Neural progenitor cell (in vitro differentiated cells): ENCODE measurements at regions not wholly inside any gene's neighbourhood (a gene's known extent, or its start where the extent isn't known, plus 50 kb on each side); places are given as distances from the start of the nearest gene placed in this dataset.

Source experiments
- DNase-seq: peaks from one replicate; pipeline ENCODE4 v3.0.0-alpha.2; 2016; ENCODE audit warnings: low spot score
- H2AFZ ChIP-seq: fragments of 200-600 bp; sonication (generic); replicated peaks from 2 replicates; pipeline ENCODE4 v1.6.1; 2016; ENCODE audit warnings: antibody characterized with exemption
- H3F3A ChIP-seq: fragments of 200-600 bp; sonication (generic); 2 replicates; pipeline ENCODE4 v1.6.1; 2016; ENCODE audit warnings: antibody characterized with exemption, low read depth
- H3K27ac ChIP-seq: fragments of 200-600 bp; sonication (generic); 2 replicates; pipeline ENCODE4 v1.5.1; 2016; ENCODE audit warnings: mild to moderate bottlenecking
- H3K27me3 ChIP-seq: fragments of 200-600 bp; sonication (generic); 2 replicates; pipeline ENCODE4 v1.6.1; 2016; ENCODE audit warnings: mild to moderate bottlenecking, moderate library complexity
- H3K36me3 ChIP-seq: fragments of 200-600 bp; sonication (generic); 2 replicates; pipeline ENCODE4 v1.5.1; 2016
- H3K4me1 ChIP-seq: fragments of 200-600 bp; sonication (generic); 2 replicates; pipeline ENCODE4 v1.6.1; 2016; ENCODE audit warnings: mixed run types
- H3K4me2 ChIP-seq: fragments of 200-600 bp; sonication (generic); 2 replicates; pipeline ENCODE4 v1.6.1; 2016
- H3K4me3 ChIP-seq: fragments of 200-600 bp; sonication (generic); 2 replicates; pipeline ENCODE4 v1.5.1; 2016
- H3K79me2 ChIP-seq: fragments of 200-600 bp; sonication (generic); 2 replicates; pipeline ENCODE4 v1.6.1; 2016; ENCODE audit warnings: low read depth
- H3K9ac ChIP-seq: fragments of 200-600 bp; sonication (generic); 2 replicates; pipeline ENCODE4 v1.6.1; 2016
- H3K9me3 ChIP-seq: fragments of 200-600 bp; sonication (generic); 2 replicates; pipeline ENCODE4 v1.5.1; 2016; ENCODE audit warnings: low read depth
- H4K20me1 ChIP-seq: fragments of 200-600 bp; sonication (generic); 2 replicates; pipeline ENCODE4 v1.6.1; 2016; ENCODE audit warnings: low read depth
- H3K27ac Mint-ChIP-seq: 3 replicates; pipeline ENCODE4 v1.8.0; 2021; ENCODE audit warnings: mixed read lengths
- H3K27me3 Mint-ChIP-seq: 2 replicates; pipeline ENCODE4 v1.8.0; 2022; ENCODE audit warnings: low read depth, mild to moderate bottlenecking, inconsistent platforms, moderate library complexity, mixed read lengths; ENCODE audit not compliant: insufficient read depth
- H3K36me3 Mint-ChIP-seq: 3 replicates; pipeline ENCODE4 v1.8.0; 2021; ENCODE audit warnings: mixed read lengths
- H3K4me1 Mint-ChIP-seq: 3 replicates; pipeline ENCODE4 v1.8.0; 2021; ENCODE audit warnings: mixed read lengths
- H3K4me3 Mint-ChIP-seq: 3 replicates; pipeline ENCODE4 v1.8.0; 2021; ENCODE audit warnings: mild to moderate bottlenecking, moderate library complexity, mixed read lengths
- H3K9me3 Mint-ChIP-seq: 3 replicates; pipeline ENCODE4 v1.8.0; 2020; ENCODE audit warnings: mixed read lengths
- EZH2 ChIP-seq: fragments of 200-600 bp; sonication (generic); IDR thresholded peaks from 2 replicates; pipeline ENCODE4 v1.6.1; 2017; ENCODE audit warnings: antibody characterized with exemption, mild to moderate bottlenecking, moderate library complexity
- EZH2phosphoT487 ChIP-seq: fragments of 200-600 bp; sonication (generic); IDR thresholded peaks from 2 replicates; pipeline ENCODE4 v1.6.1; 2017; ENCODE audit warnings: antibody characterized with exemption
- TF ChIP-seq, protein P1 (sequence below): fragments of 200-600 bp; sonication (generic); IDR thresholded peaks from 2 replicates; pipeline ENCODE4 v1.5.1; 2017; ENCODE audit warnings: antibody characterized with exemption, mild to moderate bottlenecking

DNA sequence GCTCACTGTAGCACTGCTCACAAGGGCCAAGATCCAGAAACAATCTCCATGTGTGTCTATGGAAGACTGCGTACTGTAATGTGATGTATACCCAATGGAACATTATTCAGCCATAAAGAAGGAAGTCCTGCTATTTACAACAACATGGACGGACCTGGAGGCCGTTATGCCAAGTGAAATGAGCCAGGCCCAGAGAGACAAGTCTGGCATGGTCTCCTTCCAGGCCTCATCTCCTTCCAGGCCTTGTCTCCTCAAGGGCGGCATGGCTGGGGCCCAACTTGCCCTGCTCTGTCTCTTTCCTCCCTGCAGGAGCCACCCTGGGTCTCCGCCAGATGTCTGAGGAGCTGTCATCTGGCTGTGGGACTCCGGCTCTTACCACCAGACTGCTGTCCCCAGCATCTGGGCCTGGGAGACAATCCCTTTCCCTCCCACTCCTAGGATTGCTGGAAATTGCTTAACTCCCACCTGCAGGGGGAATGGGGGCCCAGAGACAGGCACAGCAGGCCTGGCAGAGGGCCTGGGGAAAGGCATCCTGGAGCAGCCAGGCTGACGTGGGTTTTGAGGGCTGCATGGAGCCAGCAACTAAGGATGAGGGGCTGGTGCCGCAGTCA lies 1326.6 kb downstream of the TBC1D22A start:
- H4K20me1 ChIP-seq: no peaks in the 10 kb centered on the region
- H3K4me1 Mint-ChIP-seq: peaks cover 18% of the 10 kb centered on the region
- H3K36me3 Mint-ChIP-seq: no peaks in the 10 kb centered on the region
- H3K27ac Mint-ChIP-seq: peak overlapping the region; percentile 70
- H3K27me3 ChIP-seq: no peaks in the 10 kb centered on the region
- H2AFZ ChIP-seq: no peak overlapping the region
- TF ChIP-seq EZH2phosphoT487 (no peak), EZH2 (no peak)
- TF ChIP-seq, protein P1, sequence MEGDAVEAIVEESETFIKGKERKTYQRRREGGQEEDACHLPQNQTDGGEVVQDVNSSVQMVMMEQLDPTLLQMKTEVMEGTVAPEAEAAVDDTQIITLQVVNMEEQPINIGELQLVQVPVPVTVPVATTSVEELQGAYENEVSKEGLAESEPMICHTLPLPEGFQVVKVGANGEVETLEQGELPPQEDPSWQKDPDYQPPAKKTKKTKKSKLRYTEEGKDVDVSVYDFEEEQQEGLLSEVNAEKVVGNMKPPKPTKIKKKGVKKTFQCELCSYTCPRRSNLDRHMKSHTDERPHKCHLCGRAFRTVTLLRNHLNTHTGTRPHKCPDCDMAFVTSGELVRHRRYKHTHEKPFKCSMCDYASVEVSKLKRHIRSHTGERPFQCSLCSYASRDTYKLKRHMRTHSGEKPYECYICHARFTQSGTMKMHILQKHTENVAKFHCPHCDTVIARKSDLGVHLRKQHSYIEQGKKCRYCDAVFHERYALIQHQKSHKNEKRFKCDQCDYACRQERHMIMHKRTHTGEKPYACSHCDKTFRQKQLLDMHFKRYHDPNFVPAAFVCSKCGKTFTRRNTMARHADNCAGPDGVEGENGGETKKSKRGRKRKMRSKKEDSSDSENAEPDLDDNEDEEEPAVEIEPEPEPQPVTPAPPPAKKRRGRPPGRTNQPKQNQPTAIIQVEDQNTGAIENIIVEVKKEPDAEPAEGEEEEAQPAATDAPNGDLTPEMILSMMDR: no peak
- DNase-seq: no peak
- no peak overlapping the region for H3K4me3 ChIP-seq
- H3K79me2 ChIP-seq: no peaks in the 10 kb centered on the region
- peaks cover 14% of the 10 kb centered on the region for H3K4me1 ChIP-seq
- H3F3A ChIP-seq: peaks cover 6% of the 10 kb centered on the region
- no peak overlapping the region for H3K9ac ChIP-seq
- H3K4me3 Mint-ChIP-seq: no peak overlapping the region
- H3K36me3 ChIP-seq: no peaks in the 10 kb centered on the region
- H3K27ac ChIP-seq: no peak overlapping the region
- peaks cover 5% of the 10 kb centered on the region for H3K27me3 Mint-ChIP-seq
- no peaks in the 10 kb centered on the region for H3K9me3 Mint-ChIP-seq
- no peak overlapping the region for H3K4me2 ChIP-seq
- H3K9me3 ChIP-seq: no peaks in the 10 kb centered on the region

DNA sequence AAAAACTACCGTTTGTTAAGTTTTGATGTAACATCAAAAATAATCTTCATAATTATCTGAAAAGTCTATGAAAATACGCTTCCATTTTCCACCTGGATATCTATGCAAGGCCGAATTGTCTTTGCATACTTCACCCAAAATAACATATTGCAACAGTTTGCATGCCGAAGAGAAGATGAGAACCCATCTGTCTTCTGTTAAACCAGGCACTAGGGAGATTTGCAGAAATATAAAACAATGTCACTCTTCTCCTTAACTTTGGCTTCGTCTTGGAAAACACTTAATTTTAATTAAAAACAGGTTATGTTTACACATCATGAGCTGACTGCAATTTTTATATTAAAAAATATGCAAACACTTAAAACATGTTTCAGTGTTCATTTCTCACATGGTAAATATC lies 1325.8 kb downstream of the TBC1D22A start:
- Histone ChIP-seq H3F3A (peaks cover 7% of the 10 kb centered on the region), H3K9ac (no peak overlapping the region), H4K20me1 (no peaks in the 10 kb centered on the region), H3K4me3 (no peak overlapping the region), H3K4me2 (no peak overlapping the region), H2AFZ (no peak overlapping the region), H3K9me3 (no peaks in the 10 kb centered on the region), H3K4me1 (peaks cover 16% of the 10 kb centered on the region), H3K27ac (no peak overlapping the region), H3K36me3 (no peaks in the 10 kb centered on the region), H3K27me3 (no peaks in the 10 kb centered on the region), H3K79me2 (no peaks in the 10 kb centered on the region)
- H3K9me3 Mint-ChIP-seq: no peaks in the 10 kb centered on the region
- H3K36me3 Mint-ChIP-seq: no peaks in the 10 kb centered on the region
- TF ChIP-seq, protein P1: no peak
- TF ChIP-seq EZH2phosphoT487: no peak
- TF ChIP-seq EZH2: no peak
- no peak overlapping the region for H3K27ac Mint-ChIP-seq
- no peak for DNase-seq
- no peak overlapping the region for H3K4me3 Mint-ChIP-seq
- H3K27me3 Mint-ChIP-seq: peaks cover 3% of the 10 kb centered on the region
- H3K4me1 Mint-ChIP-seq: peaks cover 18% of the 10 kb centered on the region

DNA sequence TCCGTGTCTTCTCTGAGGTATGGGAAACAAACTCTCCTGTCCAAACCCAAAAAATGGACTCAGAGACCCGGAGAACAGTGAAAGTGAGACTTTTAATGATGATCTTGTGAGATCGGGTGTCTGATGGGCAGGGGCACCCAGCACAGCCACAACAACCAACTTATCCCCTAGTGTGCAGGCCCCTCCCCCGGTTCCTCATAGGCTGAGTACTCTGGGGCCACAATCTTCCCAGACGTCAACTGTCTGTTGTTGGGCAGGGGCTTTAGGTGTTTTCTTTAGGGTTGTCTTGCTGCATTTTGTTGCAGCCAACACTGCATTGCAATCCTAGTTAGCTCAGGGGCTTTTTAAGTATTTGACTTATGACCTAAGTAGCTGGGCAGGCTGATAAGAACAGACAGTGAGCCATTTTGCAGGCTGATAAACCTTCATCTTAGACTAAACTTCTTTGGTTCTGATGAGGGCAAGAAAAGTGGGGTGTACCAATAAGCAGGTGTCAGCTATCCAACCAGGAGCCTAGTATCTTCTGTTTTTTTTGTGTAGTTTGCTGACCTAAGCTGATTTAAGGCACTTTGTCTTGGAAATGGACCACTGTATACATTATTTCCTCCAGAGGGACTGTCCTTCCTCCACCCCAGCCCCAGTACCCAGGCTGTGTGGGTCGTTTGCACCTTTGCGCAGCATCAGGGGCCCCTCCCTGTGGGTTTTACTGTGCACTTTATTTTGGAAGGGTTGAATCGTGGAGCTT lies 1323.6 kb downstream of the TBC1D22A start:
- peaks cover 17% of the 10 kb centered on the region for H3K4me1 Mint-ChIP-seq
- H3K27ac Mint-ChIP-seq: no peak overlapping the region
- no peak for TF ChIP-seq EZH2phosphoT487
- TF ChIP-seq, protein P1: no peak
- TF ChIP-seq EZH2: no peak
- no peaks in the 10 kb centered on the region for H3K27me3 ChIP-seq
- no peak overlapping the region for H3K4me2 ChIP-seq
- no peak overlapping the region for H2AFZ ChIP-seq
- H3K4me3 Mint-ChIP-seq: no peak overlapping the region
- no peak overlapping the region for H3K9ac ChIP-seq
- H3K36me3 Mint-ChIP-seq: no peaks in the 10 kb centered on the region
- no peak for DNase-seq
- H3K27me3 Mint-ChIP-seq: peaks cover 3% of the 10 kb centered on the region
- H3K36me3 ChIP-seq: no peaks in the 10 kb centered on the region
- no peaks in the 10 kb centered on the region for H3K9me3 ChIP-seq
- peaks cover 16% of the 10 kb centered on the region for H3K4me1 ChIP-seq
- peaks cover 7% of the 10 kb centered on the region for H3F3A ChIP-seq
- H4K20me1 ChIP-seq: no peaks in the 10 kb centered on the region
- H3K4me3 ChIP-seq: no peak overlapping the region
- H3K79me2 ChIP-seq: no peaks in the 10 kb centered on the region
- H3K27ac ChIP-seq: no peak overlapping the region
- no peaks in the 10 kb centered on the region for H3K9me3 Mint-ChIP-seq
